ENCODE measurements at regions not wholly inside any gene's neighbourhood (a gene's known extent, or its start where the extent isn't known, plus 50 kb on each side); places are given as distances from the start of the nearest gene placed in this dataset.

DNA sequence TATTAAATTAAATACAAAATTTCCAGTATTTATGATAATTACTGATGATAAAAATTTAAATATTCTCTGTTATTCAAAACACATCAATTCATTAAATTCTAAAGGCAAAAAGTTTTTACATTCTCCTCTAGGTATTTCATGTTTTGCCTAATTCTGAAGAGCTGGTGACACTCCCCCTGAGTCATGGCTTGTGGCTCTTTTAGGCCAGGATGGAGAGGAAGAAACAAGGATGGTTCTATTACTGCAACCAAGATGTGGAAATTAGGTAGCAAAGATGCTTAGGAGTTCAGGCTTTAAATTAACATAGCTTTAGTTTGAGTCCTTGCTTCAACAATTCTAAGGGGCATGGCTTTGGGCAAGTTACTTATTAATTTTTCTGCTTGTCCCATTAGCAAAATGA lies 1295.8 kb downstream of the EFNA5 start:
- no peak for TF ChIP-seq CTCF (IDR thresholded peaks at IDR 0.05; ENCODE audit: low read depth, low read length, missing control alignments)
- H3K4me3 ChIP-seq (ENCODE audit: low read depth, low read length): no peak overlapping the region
- DNase-seq (ENCODE audit: low read depth): no peak

DNA sequence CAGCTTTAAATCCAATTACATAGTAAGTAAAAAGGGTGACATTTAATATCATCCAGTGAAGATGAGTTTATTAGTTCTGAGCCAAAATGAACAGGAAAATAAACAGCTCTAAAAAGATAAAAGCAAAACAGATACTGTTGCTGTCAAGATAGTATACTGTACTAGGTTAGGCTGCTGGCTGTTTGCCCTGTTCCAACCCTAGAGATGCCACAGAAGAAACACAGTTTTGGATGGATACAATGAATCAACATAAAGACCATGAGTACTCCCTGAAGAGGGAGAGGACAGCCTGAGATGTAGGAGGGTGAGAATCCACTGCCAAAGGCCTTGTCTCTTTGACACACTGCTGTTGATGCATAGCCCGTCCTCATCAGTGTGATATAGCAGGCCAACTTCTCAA lies 1302.7 kb downstream of the EFNA5 start:
- no peak for TF ChIP-seq CTCF (IDR thresholded peaks at IDR 0.05; ENCODE audit: low read depth, low read length, missing control alignments)
- no peak overlapping the region for H3K4me3 ChIP-seq (ENCODE audit: low read depth, low read length)
- no peak for DNase-seq (ENCODE audit: low read depth)

- no peak for DNase-seq (ENCODE audit: low read depth)
- TF ChIP-seq CTCF (IDR thresholded peaks at IDR 0.05; ENCODE audit: low read depth, low read length, missing control alignments): no peak
- no peak overlapping the region for H3K4me3 ChIP-seq (ENCODE audit: low read depth, low read length)
Observed at GRCh38 chr5:106367281-106367680, 1303.5 kb downstream of the EFNA5 start.

- no peak for DNase-seq (ENCODE audit: low read depth)
- TF ChIP-seq CTCF (IDR thresholded peaks at IDR 0.05; ENCODE audit: low read depth, low read length, missing control alignments): no peak
Observed at GRCh38 chr5:106363578-106363977, 1307.2 kb downstream of the EFNA5 start.

DNA sequence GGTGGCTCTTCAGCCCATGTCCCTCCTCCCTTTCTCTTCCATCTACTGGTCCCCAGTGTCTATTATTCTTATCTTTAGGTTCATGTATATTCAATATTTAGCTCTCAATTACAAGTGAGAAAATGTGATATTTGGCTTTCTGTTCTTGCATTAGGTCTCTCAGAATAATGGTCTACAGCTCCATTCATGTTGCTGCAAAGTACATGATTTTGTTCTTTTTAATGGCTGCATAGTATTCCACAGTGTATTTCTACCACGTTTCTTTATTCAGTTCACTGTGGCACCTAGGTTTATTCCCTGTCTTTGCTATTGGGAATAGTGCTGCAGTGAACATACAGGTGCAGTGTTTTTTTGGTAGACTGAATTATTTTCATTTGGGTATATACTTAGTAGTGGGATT lies 1308.8 kb downstream of the EFNA5 start:
- no peak overlapping the region for H3K4me3 ChIP-seq (ENCODE audit: low read depth, low read length)
- DNase-seq (ENCODE audit: low read depth): no peak
- TF ChIP-seq CTCF (IDR thresholded peaks at IDR 0.05; ENCODE audit: low read depth, low read length, missing control alignments): no peak

More at GRCh38 chr5:106363578-106363977, 1307.2 kb downstream of the EFNA5 start:
- no peak overlapping the region for H3K4me3 ChIP-seq (ENCODE audit: low read depth, low read length)

GRCh38 chr5:106331415-106331814 lies 1339.3 kb downstream of the EFNA5 start:
- no peak for DNase-seq (ENCODE audit: low read depth)
- H3K4me3 ChIP-seq (ENCODE audit: low read depth, low read length): no peak overlapping the region
- TF ChIP-seq CTCF (IDR thresholded peaks at IDR 0.05; ENCODE audit: low read depth, low read length, missing control alignments): no peak

- DNase-seq (ENCODE audit: low read depth): no peak
- no peak for TF ChIP-seq CTCF (IDR thresholded peaks at IDR 0.05; ENCODE audit: low read depth, low read length, missing control alignments)
Observed at GRCh38 chr5:106324356-106324755, 1346.4 kb downstream of the EFNA5 start.

More at GRCh38 chr5:106324356-106324755, 1346.4 kb downstream of the EFNA5 start:
- H3K4me3 ChIP-seq (ENCODE audit: low read depth, low read length): no peak overlapping the region

Measured in GM12864 (cell line).